Right renal pelvis (tissue), 4 donors: ENCODE measurements at regions not wholly inside any gene's neighbourhood (a gene's known extent, or its start where the extent isn't known, plus 50 kb on each side); places are given as distances from the start of the nearest gene placed in this dataset.
"Not testable (repeated sequence)": the region's sequence is repeated elsewhere in the genome, so short reads cannot be mapped to it uniquely, and the experiment has no call there.

Source experiments
- DNase-seq, 4 donors: peaks; one replicate each; pipeline ENCODE4 v3.0.0-alpha.2; 2013; ENCODE audit warnings: low read depth in 4 of 4, low spot score in 3 of 4, missing footprints in 1 of 4

- DNase-seq = no peak
These were observed 144.7 kb upstream of the UST start for GRCh38 chr6:148602136-148602535.

DNA sequence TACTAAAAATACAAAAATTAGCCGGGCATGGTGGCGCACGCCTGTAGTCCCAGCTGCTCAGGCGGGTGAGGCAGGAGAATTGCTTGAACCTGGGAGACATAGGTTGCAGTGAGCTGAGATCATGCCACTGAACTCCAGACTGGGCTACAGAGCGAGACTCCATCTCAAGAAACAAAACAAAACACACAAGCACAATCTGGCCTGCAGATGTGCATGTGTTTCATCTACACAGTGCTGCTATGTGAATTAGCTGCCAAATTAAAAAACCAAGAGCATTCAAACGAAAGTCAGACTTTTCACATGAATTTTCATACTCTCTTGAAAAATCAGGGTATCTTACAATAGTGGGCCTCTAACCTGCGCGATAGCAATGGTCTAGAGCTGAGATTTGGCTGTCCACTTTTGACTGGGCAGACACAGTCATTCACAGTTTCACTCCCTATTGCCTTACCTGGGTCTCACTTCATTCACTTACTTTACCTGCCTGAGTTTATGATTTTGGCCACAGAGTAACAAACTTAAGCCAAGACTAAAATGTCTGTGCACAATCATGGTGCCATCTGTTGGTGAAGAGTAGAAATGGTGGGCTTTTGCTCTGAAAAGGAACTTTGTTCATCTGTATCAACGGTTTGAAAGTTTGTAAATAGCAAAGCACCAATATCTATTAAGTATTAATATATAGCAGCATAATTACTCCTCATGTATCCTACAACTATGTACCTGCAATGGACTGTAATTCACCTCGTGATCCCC, 138.5 kb upstream of the UST start:
- no peak for DNase-seq

DNA sequence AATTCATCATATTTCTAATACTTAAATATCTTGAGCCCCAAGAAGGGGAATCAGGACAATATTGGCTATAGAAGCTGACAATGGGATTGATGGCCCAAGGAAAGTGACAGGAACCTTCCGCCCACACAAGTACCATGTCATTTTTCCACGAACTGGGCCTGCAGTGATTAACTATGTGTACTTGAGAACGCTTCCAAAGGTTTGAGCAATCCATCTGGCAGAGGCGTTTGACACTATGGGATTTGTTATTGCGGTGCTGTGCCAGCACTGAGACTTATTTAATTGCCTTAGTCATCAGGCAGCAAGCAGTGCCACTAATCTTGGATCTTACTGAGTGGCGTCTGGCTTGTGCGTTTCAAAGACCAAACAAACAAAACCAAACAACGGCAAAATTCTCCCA, 135.6 kb upstream of the UST start:
- no peak for DNase-seq

GRCh38 chr6:148612043-148612442, 134.8 kb upstream of the UST start:
- no peak for DNase-seq

DNA sequence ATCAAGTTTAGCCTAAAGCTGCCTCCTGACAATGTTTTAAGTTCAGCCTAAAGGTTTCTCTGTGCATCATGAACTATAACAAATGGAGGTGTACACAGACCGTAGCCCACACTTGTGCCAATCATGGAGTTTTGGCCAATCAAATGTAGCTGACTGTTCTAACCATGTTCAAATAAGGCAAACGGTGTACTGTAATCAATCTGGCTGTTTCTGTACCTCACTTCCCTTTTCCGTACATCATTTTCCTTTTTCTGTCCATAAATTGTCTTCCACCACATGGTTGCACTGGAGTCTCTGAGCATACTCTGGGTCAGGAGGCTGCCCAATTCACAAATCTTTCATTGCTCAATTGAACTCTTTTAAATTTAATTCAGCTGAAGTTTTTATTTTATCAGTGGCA, 132.2 kb upstream of the UST start:
- no peak for DNase-seq

DNA sequence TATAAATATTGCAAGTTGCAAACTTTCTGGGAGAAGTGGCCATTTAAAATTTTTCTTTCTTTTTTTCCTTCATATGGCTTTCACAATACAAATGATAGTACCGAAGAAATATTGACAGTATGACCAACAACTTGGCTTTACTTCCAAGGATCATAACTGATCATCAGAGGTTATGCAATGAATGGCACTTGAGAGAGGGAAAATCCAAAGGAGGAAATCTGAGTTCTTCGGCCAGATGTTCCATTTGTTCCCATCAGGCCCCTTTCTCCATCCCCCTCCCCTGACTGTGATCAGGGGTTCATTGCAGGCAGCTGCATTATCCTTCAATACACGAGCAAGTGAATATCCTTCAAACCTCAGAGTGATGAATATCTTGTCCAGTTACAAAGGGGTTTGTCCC, 130.0 kb upstream of the UST start:
- no peak for DNase-seq

GRCh38 chr6:148617530-148617929, 129.3 kb upstream of the UST start:
- DNase-seq = no peak

DNA sequence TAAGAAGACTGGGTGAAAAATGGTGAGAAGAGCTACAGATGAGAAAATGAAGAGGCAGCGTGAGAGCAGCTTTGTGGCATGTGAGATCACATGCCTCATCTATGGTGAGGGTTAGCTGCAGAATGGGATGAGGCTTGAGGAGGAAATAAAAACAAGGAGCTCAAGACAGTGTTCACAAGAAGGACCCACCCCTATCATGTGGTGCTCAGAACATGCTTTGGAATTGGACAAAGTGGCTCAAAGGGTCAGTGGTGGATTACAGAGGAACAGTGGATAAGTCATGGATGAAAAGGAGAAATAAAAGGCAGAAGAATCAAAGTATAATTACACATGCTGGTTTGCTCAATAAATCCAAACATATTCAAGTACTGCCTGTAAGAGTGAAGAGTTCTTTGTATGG, 126.9 kb upstream of the UST start:
- no peak for DNase-seq

GRCh38 chr6:148620579-148621298, 126.1 kb upstream of the UST start:
- DNase-seq = no peak

DNA sequence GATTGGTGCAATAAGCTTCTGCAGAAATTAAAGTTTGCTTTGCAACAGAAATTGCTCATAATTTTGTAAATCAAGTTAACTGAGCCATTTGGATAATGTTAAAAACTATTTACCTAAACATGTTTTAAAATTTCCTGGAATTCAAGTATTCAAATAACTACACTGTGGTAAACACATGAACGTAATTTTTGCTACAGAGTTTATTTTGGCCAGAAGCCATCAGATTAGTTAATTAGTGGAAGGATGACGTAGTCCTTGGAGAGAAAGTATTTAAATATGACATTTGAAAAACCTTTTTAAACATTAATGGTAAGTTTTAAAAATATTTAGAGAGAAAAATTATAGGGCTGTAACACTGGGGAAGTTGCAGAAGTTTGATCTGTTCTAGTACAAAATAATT, 121.2 kb upstream of the UST start:
- no peak for DNase-seq

DNA sequence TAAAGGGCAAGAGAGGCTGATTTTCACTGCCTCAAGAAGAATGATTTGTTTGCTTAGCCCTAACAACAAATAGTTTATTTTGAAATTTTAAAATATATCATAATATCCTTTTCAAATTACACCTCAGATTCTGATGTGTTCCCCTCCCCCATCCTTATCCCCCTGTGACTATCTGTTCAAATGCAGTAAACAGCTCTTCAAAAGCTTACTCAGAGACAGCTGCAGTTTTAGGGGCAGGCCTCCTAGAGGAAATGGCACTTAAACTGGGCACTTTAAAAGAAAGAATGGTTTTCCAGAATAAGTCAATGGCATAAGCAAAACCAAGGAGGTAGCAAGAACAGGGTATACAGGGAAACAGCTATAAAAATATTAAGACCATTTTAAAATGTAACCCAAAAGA, 118.6 kb upstream of the UST start:
- no peak for DNase-seq

DNA sequence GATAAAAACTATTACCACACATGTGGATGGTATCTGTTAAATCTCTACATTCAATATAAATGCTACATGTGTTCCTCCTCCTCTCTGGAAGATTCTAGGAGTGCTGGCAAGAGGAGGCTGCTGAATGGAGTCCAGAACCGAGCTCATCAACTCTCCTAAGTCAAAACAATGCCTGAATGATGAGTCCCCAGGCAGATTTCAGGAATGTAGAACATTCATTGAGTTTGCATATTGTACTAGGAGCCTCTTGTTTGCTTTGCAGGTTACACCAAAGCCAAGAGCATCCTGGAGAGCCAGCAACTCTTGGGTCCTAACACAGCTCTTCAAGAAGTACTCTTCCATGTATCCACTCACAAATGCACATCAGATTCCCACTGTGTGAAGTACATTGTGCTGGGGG, 117.6 kb upstream of the UST start:
- no peak for DNase-seq

GRCh38 chr6:148629592-148630465, 117.0 kb upstream of the UST start:
- no peak for DNase-seq

- DNase-seq = no peak
These were observed 111.6 kb upstream of the UST start for GRCh38 chr6:148635070-148635743.

GRCh38 chr6:148641836-148642235, 105.0 kb upstream of the UST start:
- DNase-seq = not testable (repeated sequence)

DNA sequence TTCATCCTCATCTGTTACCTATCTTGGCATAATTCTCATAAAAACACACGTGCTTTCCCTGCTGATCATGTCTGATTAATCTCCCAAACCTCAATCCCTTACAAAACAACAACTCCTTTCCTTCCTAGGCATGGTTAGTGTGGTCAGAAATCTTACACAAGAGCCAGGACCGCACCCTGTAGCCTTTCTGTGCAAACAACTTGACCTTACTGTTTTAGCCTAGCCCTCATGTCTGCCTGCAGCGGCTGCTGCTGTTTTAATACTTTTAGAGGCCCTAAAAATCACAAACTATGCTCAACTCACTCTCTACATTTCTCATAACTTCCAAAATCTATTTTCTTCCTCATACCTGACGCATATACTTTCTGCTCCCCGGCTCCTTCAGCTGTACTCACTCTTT, 103.6 kb upstream of the UST start:
- not testable (repeated sequence) for DNase-seq

- not testable (repeated sequence) for DNase-seq
These were observed 101.8 kb upstream of the UST start for GRCh38 chr6:148645049-148645448.

DNA sequence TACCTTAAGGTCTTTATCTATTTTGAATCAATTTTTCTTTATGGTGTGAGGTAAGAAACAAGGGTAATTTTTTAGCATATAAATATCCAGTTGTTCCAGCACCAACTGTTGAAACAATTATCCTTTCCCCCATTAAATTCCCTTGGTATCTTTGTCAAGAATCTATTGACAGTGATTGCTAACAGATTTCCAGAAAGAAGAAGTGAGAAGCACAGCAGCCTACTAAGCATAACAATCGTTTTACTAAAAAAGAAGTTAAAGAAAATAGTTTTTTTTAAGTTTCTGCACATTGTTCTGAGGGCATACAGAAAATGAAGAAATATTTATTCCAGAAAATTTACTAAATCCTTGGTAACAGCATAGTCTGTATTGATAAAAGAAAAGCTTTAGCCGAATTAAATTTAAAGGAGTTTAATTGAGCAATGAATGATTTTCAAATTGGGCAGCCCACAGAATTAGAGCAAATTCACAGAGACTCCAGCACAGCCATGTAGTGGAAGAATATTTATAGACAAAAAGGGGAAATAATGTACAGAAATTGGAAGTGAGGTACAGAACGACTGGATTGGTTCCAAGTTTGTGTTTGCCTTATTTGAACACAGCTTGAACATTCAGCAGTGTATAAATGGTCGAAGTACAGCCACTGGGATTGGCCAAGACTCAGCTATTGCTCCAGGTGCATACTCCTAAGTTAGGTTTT, 97.9 kb upstream of the UST start:
- no peak for DNase-seq

DNA sequence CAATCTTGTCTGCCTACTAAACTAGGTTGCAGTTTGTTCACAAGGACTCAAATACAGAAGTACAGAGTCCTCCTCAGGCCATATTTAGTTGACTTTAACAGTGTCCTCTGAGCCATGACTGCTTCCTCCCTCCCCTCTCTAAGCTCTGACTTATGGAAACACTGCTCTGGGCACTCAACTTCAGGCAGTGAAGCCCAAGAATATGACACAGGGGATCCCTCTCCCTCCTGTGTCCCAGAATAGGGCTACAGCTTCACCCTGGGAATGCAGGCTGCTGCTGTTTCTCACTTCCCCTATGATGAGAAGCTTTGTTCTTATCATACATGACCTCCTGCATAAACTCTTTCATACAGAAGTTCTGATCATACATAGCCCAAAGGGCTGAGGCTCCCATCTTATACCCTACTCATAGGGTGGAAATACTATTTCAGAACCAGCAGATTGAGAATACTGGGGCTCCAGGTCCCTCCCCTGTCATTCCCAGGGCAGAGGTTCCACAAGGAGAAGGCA, 97.3 kb upstream of the UST start:
- DNase-seq = no peak

- no peak for DNase-seq
These were observed 95.8 kb upstream of the UST start for GRCh38 chr6:148650941-148651505.
